HCT116 (cell line): ENCODE measurements at regions not wholly inside any gene's neighbourhood (a gene's known extent, or its start where the extent isn't known, plus 50 kb on each side); places are given as distances from the start of the nearest gene placed in this dataset.

Experiments used
- ATAC-seq: fragments of 200-7000 bp; cut with Tn5 transposase; 2 replicates; pipeline ENCODE4 v1.9.1; 2020; ENCODE audit warnings: mild to moderate bottlenecking, moderate library complexity
- BruUV-seq: library from RNA; stranded (reverse); fragments of 400-500 nt; replicated peaks from 2 replicates; lab custom pipeline; 2021; lab: Mats Ljungman, UMichigan
- CTCF ChIA-PET: fragments of 300-600 bp; sonication (Branson Sonifier 250); formaldehyde crosslinking; loops from one replicate; lab custom pipeline; 2021; ENCODE audit warnings: antibody characterized with exemption; lab: Charles Lee
- POLR2A ChIA-PET: fragments of 300-600, 350-600 bp; sonication (Branson Sonifier 250); formaldehyde crosslinking; loops from one replicate; lab custom pipeline; 2021; ENCODE audit warnings: antibody characterized with exemption; lab: Charles Lee
- RAD21 ChIA-PET, 2 experiments: fragments of 300-600 bp; sonication (Branson Sonifier 250); formaldehyde crosslinking; loops; one replicate each; lab custom pipeline; 2023; ENCODE audit warnings: low total read pairs in 2 of 2; ENCODE audit not compliant: uncharacterized antibody in 2 of 2, unreplicated experiment in 2 of 2, low non-redundant PET in 1 of 2; lab: Charles Lee
- DNase-seq: peaks from one replicate; pipeline ENCODE4 v3.0.0-alpha.2; 2010; ENCODE audit warnings: low read depth, low spot score
- H2AFZ ChIP-seq: fragments of 200-600 bp; shearing (Covaris generic), sonication (generic); 2 replicates; pipeline ENCODE4 v1.6.1; 2017; ENCODE audit warnings: low read depth, mixed run types, mixed read lengths, antibody characterized with exemption, low read length; ENCODE audit not compliant: poor library complexity, severe bottlenecking
- H3K27ac ChIP-seq: 2 replicates; pipeline ENCODE4 v1.5.1; 2012; ENCODE audit warnings: low read depth, low read length
- H3K27me3 ChIP-seq: fragments of 200-600 bp; sonication (generic); 2 replicates; pipeline ENCODE4 v1.6.1; 2016; ENCODE audit warnings: mixed run types, low read length, mixed read lengths; ENCODE audit not compliant: insufficient read depth
- H3K36me3 ChIP-seq, 2 experiments: fragments of 200-500 bp in 1 of 2; fragments of 200-600 bp in 1 of 2; sonication (Bioruptor generic) in 1 of 2; sonication (generic) in 1 of 2; 2 replicates each; pipeline versions ENCODE4 v1.5.1 to v1.6.1; 2014 to 2016; ENCODE audit warnings: low read length in 2 of 2, inconsistent platforms in 1 of 2, mixed read lengths in 1 of 2, mixed run types in 1 of 2; ENCODE audit not compliant: insufficient read depth in 2 of 2, control insufficient read depth in 1 of 2
- H3K4me1 ChIP-seq, 2 experiments: fragments of 200-600 bp in 1 of 2; sonication (generic) in 1 of 2; 2 replicates each; pipeline versions ENCODE4 v1.5.1 to v1.6.1; 2012 to 2017; ENCODE audit warnings: low read length in 2 of 2, inconsistent platforms in 1 of 2, mild to moderate bottlenecking in 1 of 2, mixed read lengths in 1 of 2, mixed run types in 1 of 2, moderate library complexity in 1 of 2; ENCODE audit not compliant: insufficient read depth in 2 of 2, control insufficient read depth in 1 of 2
- H3K4me2 ChIP-seq: fragments of 200-600 bp; sonication (generic); 2 replicates; pipeline ENCODE4 v1.6.1; 2017; ENCODE audit warnings: mixed run types, low read length, mixed read lengths
- H3K4me3 ChIP-seq, 2 experiments: fragments of 200-600 bp in 1 of 2; sonication (generic) in 1 of 2; replicated peaks in 1 of 2; 2 replicates each; pipeline ENCODE4 v1.5.1; 2011 to 2016; ENCODE audit warnings: low read length in 2 of 2, control low read depth in 1 of 2, low read depth in 1 of 2, mild to moderate bottlenecking in 1 of 2, mixed read lengths in 1 of 2, mixed run types in 1 of 2
- H3K79me2 ChIP-seq: fragments of 200-600 bp; sonication (generic); 2 replicates; pipeline ENCODE4 v1.6.1; 2017; ENCODE audit warnings: mild to moderate bottlenecking, mixed run types, low read length, moderate library complexity, mixed read lengths; ENCODE audit not compliant: insufficient read depth
- H3K9ac ChIP-seq: fragments of 200-600 bp; sonication (generic); 2 replicates; pipeline ENCODE4 v1.6.1; 2016; ENCODE audit warnings: low read length, mixed read lengths
- H3K9me2 ChIP-seq: fragments of 200-600 bp; sonication (generic), shearing (Covaris generic); 2 replicates; pipeline ENCODE4 v1.6.1; 2017; ENCODE audit warnings: mixed run types, mild to moderate bottlenecking, moderate library complexity; ENCODE audit not compliant: insufficient read depth
- H3K9me3 ChIP-seq, 2 experiments: fragments of 200-500 bp in 1 of 2; fragments of 200-600 bp in 1 of 2; sonication (Bioruptor generic) in 1 of 2; sonication (generic) in 1 of 2; 2 replicates each; pipeline ENCODE4 v1.6.1; 2014 to 2017; ENCODE audit warnings: low read length in 2 of 2, mixed read lengths in 2 of 2, inconsistent platforms in 1 of 2, low read depth in 1 of 2, mild to moderate bottlenecking in 1 of 2, mixed run types in 1 of 2, moderate library complexity in 1 of 2; ENCODE audit not compliant: control insufficient read depth in 1 of 2, insufficient read depth in 1 of 2
- H4K20me1 ChIP-seq: fragments of 200-600 bp; sonication (generic), shearing (Covaris generic); 2 replicates; pipeline ENCODE4 v1.6.1; 2017; ENCODE audit warnings: mixed run types, mild to moderate bottlenecking, moderate library complexity; ENCODE audit not compliant: insufficient read depth
- CBX3 ChIP-seq: IDR thresholded peaks from 2 replicates; pipeline ENCODE4 v1.6.1; 2012; ENCODE audit warnings: low read depth
- CTCF ChIP-seq, 3 experiments: fragments of 200-600 bp in 1 of 3; sonication (generic) in 1 of 3; IDR thresholded peaks in 2 of 3; conservative IDR thresholded peaks in 1 of 3; 2 replicates each; pipeline ENCODE4 v1.5.1; 2012 to 2017; ENCODE audit warnings: low read depth in 2 of 3, low read length in 2 of 3, antibody characterized with exemption in 1 of 3, borderline replicate concordance in 1 of 3, control low read depth in 1 of 3, mild to moderate bottlenecking in 1 of 3, mixed read lengths in 1 of 3, mixed run types in 1 of 3, moderate library complexity in 1 of 3; ENCODE audit not compliant: insufficient read depth in 1 of 3
- EGR1 ChIP-seq: IDR thresholded peaks from 2 replicates; pipeline ENCODE4 v1.6.1; 2012; ENCODE audit warnings: low read depth
- EZH2phosphoT487 ChIP-seq: fragments of 200-600 bp; IDR thresholded peaks from 2 replicates; pipeline ENCODE4 v1.6.1; 2018; ENCODE audit warnings: antibody characterized with exemption, borderline replicate concordance
- FOSL1 ChIP-seq: IDR thresholded peaks from 2 replicates; pipeline ENCODE4 v1.6.1; 2012; ENCODE audit warnings: low read depth
- JUND ChIP-seq: IDR thresholded peaks from 2 replicates; pipeline ENCODE4 v1.6.1; 2012
- MAX ChIP-seq: IDR thresholded peaks from 2 replicates; pipeline ENCODE4 v1.6.1; 2012
- POLR2A ChIP-seq: IDR thresholded peaks from 2 replicates; pipeline ENCODE4 v1.7.0; 2011; ENCODE audit warnings: borderline replicate concordance; ENCODE audit not compliant: insufficient read depth, insufficient read length; ENCODE audit errors: extremely low read depth
- POLR2AphosphoS5 ChIP-seq: IDR thresholded peaks from 2 replicates; pipeline ENCODE4 v1.6.1; 2011; ENCODE audit warnings: mild to moderate bottlenecking, low read depth, low read length, moderate library complexity
- RAD21 ChIP-seq: IDR thresholded peaks from 2 replicates; pipeline ENCODE4 v1.6.1; 2012; ENCODE audit warnings: low read depth, mild to moderate bottlenecking
- SIN3A ChIP-seq: IDR thresholded peaks from 2 replicates; pipeline ENCODE4 v1.6.1; 2012; ENCODE audit warnings: low read depth
- SRF ChIP-seq: IDR thresholded peaks from 2 replicates; pipeline ENCODE4 v1.6.1; 2012; ENCODE audit warnings: low read depth
- TCF7L2 ChIP-seq: IDR thresholded peaks from 2 replicates; pipeline ENCODE4 v1.7.0; 2011; ENCODE audit warnings: borderline replicate concordance, inconsistent platforms; ENCODE audit not compliant: insufficient read depth, insufficient read length; ENCODE audit errors: extremely low read depth
- ZBTB33 ChIP-seq: IDR thresholded peaks from 2 replicates; pipeline ENCODE4 v1.6.1; 2011; ENCODE audit warnings: mild to moderate bottlenecking, low read length, moderate library complexity; ENCODE audit not compliant: insufficient replicate concordance; ENCODE audit errors: extremely low read depth
- ZFX ChIP-seq: fragments of 450-650 bp; IDR thresholded peaks from 2 replicates; pipeline ENCODE4 v1.6.1; 2017
- ZNF274 ChIP-seq: fragments of 200-500 bp; sonication (Bioruptor generic); IDR thresholded peaks from 2 replicates; pipeline ENCODE4 v1.6.1; 2014; ENCODE audit warnings: mild to moderate bottlenecking, low read depth, low read length, inconsistent platforms
- intact Hi-C: fragments of 100-400 bp; cut with micrococcal nuclease; formaldehyde crosslinking; loops from 2 replicates; pipeline ENCODE4 v1.10.0; 2022

- TF ChIP-seq TCF7L2 (no peak), CBX3 (no peak), CTCF (IDR thresholded peaks at IDR 0.05 in 2 of 3, conservative IDR thresholded peaks at IDR 0.05 in 1 of 3; ENCODE audit: borderline replicate concordance in 1 of 3, insufficient read depth in 1 of 3, low read depth in 2 of 3, low read length in 2 of 3) (no peak), SRF (no peak), EGR1 (no peak), JUND (no peak), SIN3A (no peak), FOSL1 (no peak), ZFX (no peak)
Observed at GRCh38 chr4:146004730-146005129, 66.1 kb upstream of the ZNF827 start (continued).

- Histone ChIP-seq H3K27ac (no peak overlapping the region), H3K4me1 (no peaks in the 10 kb centered on the region), H3K36me3 (no peaks in the 10 kb centered on the region), H3K4me2 (no peak overlapping the region), H3K9me3 (no peaks in the 10 kb centered on the region), H3K9ac (no peak overlapping the region), H3K4me3 (no peak overlapping the region), H2AFZ (no peak overlapping the region), H3K9me2 (no peaks in the 10 kb centered on the region), H4K20me1 (no peaks in the 10 kb centered on the region), H3K79me2 (no peaks in the 10 kb centered on the region), H3K27me3 (no peaks in the 10 kb centered on the region)
- ChIA-PET RAD21 (no interaction called here), CTCF (no interaction called here), POLR2A (no interaction called here)
- intact Hi-C loops, result no loop called here
- ATAC-seq, result no peak
- no peak for DNase-seq
- no TSS peak for BruUV-seq
- TF ChIP-seq ZBTB33 (no peak), CTCF (IDR thresholded peaks at IDR 0.05 in 2 of 3, conservative IDR thresholded peaks at IDR 0.05 in 1 of 3; ENCODE audit: borderline replicate concordance in 1 of 3, insufficient read depth in 1 of 3, low read depth in 2 of 3, low read length in 2 of 3) (no peak), CBX3 (no peak), POLR2A (no peak), MAX (no peak), EZH2phosphoT487 (no peak), SRF (no peak), ZFX (no peak), POLR2AphosphoS5 (no peak), RAD21 (no peak), EGR1 (no peak), FOSL1 (no peak), ZNF274 (no peak)
Observed at GRCh38 chr4:145988628-145989027, 50.0 kb upstream of the ZNF827 start.
